HepG2 (cell line): ENCODE measurements at regions not wholly inside any gene's neighbourhood (a gene's known extent, or its start where the extent isn't known, plus 50 kb on each side); places are given as distances from the start of the nearest gene placed in this dataset.

ENCODE experiments used
- ATAC-seq: fragments of 200-7000 bp; cut with Tn5 transposase; 3 replicates; pipeline ENCODE4 v1.9.1; 2020; ENCODE audit warnings: mild to moderate bottlenecking, moderate library complexity
- BruUV-seq: library from RNA; stranded (reverse); fragments of 400-500 nt; replicated peaks from 2 replicates; lab custom pipeline; 2021; lab: Mats Ljungman, UMichigan
- CTCF ChIA-PET: fragments of 300-600 bp; formaldehyde crosslinking; extraction: SDS; loops from one replicate; lab custom pipeline; 2021; ENCODE audit warnings: low total read pairs, inconsistent platforms, low intra/inter-chr PET ratio; lab: Yijun Ruan, JAX
- POLR2A ChIA-PET: fragments of 350-600 bp; sonication (Branson Sonifier 250); formaldehyde crosslinking; loops from one replicate; lab custom pipeline; 2020; ENCODE audit warnings: antibody characterized with exemption, inconsistent platforms; lab: Yijun Ruan, JAX
- DNase-seq: peaks from one replicate; pipeline ENCODE4 v3.0.0-alpha.2; 2015; ENCODE audit warnings: low spot score
- FAIRE-seq: peaks from 3 replicates; lab custom pipeline; 2011; peaks lifted over from hg19 to GRCh38; lab: Jason Lieb, UNC
- H2AFZ ChIP-seq: one replicate; pipeline ENCODE4 v1.6.1; 2011; ENCODE audit warnings: low read length, inconsistent platforms
- H3K27ac ChIP-seq: fragments of 300-600 bp; 3 replicates; pipeline ENCODE4 v1.8.0; 2011; ENCODE audit warnings: mixed run types, mild to moderate bottlenecking, mixed read lengths, low read length, inconsistent platforms; ENCODE audit not compliant: insufficient read depth; ENCODE audit errors: extremely low read length
- H3K27me3 ChIP-seq, 2 experiments: fragments of 200-600 bp in 1 of 2; 2 replicates in 1 of 2; 3 replicates in 1 of 2; pipeline versions ENCODE4 v1.6.0 to v1.8.0; 2011; ENCODE audit warnings: low read length in 2 of 2, mild to moderate bottlenecking in 2 of 2, moderate library complexity in 2 of 2, inconsistent platforms in 1 of 2; ENCODE audit not compliant: insufficient read depth in 2 of 2, control insufficient read depth in 1 of 2
- H3K36me3 ChIP-seq, 2 experiments: fragments of 200-600 bp in 1 of 2; replicated peaks in 1 of 2; 2 replicates in 1 of 2; 3 replicates in 1 of 2; pipeline versions ENCODE4 v1.5.1 to v1.8.0; 2011; ENCODE audit warnings: low read length in 2 of 2, inconsistent platforms in 1 of 2; ENCODE audit not compliant: insufficient read depth in 2 of 2, control insufficient read depth in 1 of 2
- H3K4me1 ChIP-seq: 2 replicates; pipeline ENCODE4 v1.5.1; 2012; ENCODE audit warnings: low read length, inconsistent platforms; ENCODE audit not compliant: insufficient read depth
- H3K4me2 ChIP-seq: 2 replicates; pipeline ENCODE4 v1.6.0; 2011; ENCODE audit warnings: low read depth, low read length, inconsistent platforms
- H3K4me3 ChIP-seq, 3 experiments: fragments of 200-600 bp in 1 of 3; sonication (generic), shearing (Covaris generic) in 1 of 3; replicated peaks in 1 of 3; 2 replicates each; pipeline ENCODE4 v1.5.1; 2011 to 2016; ENCODE audit warnings: low read length in 3 of 3, inconsistent platforms in 2 of 3, low read depth in 2 of 3, mild to moderate bottlenecking in 2 of 3, control low read depth in 1 of 3, mixed read lengths in 1 of 3; ENCODE audit not compliant: insufficient read depth in 1 of 3
- H3K79me2 ChIP-seq: one replicate; pipeline ENCODE4 v1.6.1; 2011; ENCODE audit warnings: low read length, inconsistent platforms; ENCODE audit not compliant: insufficient read depth
- H3K9ac ChIP-seq: 2 replicates; pipeline ENCODE4 v1.6.0; 2011; ENCODE audit warnings: mild to moderate bottlenecking, low read depth, low read length, inconsistent platforms; ENCODE audit not compliant: insufficient read depth
- H3K9me3 ChIP-seq: 2 replicates; pipeline ENCODE4 v1.5.1; 2012; ENCODE audit warnings: mild to moderate bottlenecking, low read length
- H4K20me1 ChIP-seq: 2 replicates; pipeline ENCODE4 v1.6.0; 2011; ENCODE audit warnings: inconsistent platforms, mild to moderate bottlenecking, low read length, moderate library complexity; ENCODE audit not compliant: insufficient read depth
- ARHGAP35 ChIP-seq: sonication (generic); formaldehyde crosslinking; IDR thresholded peaks from 2 replicates; pipeline ENCODE4 v1.9.0; 2022; ENCODE audit warnings: mild to moderate bottlenecking, inconsistent platforms, moderate library complexity, missing genetic modification reagents, borderline replicate concordance
- CAMTA2 ChIP-seq: sonication (generic); formaldehyde crosslinking; IDR thresholded peaks from 2 replicates; pipeline ENCODE4 v1.4.0; 2020; ENCODE audit warnings: mild to moderate bottlenecking, missing genetic modification reagents, borderline replicate concordance
- CCDC6 ChIP-seq: sonication (generic); formaldehyde crosslinking; IDR thresholded peaks from 2 replicates; pipeline ENCODE4 v1.8.1; 2022; ENCODE audit warnings: mild to moderate bottlenecking, missing genetic modification reagents, moderate library complexity
- ETV6 ChIP-seq: sonication (generic); formaldehyde crosslinking; conservative IDR thresholded peaks from 2 replicates; pipeline ENCODE4 v1.4.0; 2020; ENCODE audit warnings: missing genetic modification reagents
- KDM1A ChIP-seq: IDR thresholded peaks from 2 replicates; pipeline ENCODE4 v1.6.1; 2016; ENCODE audit warnings: missing compliant biosample characterization
- MATR3 ChIP-seq: sonication (generic); formaldehyde crosslinking; IDR thresholded peaks from 2 replicates; pipeline ENCODE4 v1.4.0; 2020; ENCODE audit warnings: missing genetic modification reagents
- MAZ ChIP-seq, 2 experiments: sonication (generic) in 1 of 2; formaldehyde crosslinking in 1 of 2; IDR thresholded peaks; 2 replicates each; pipeline versions ENCODE4 v1.5.0 to v1.6.1; 2012 to 2020; ENCODE audit warnings: low read depth in 2 of 2, mild to moderate bottlenecking in 2 of 2, borderline replicate concordance in 1 of 2, improper control_type of control experiment in 1 of 2, low read length in 1 of 2, missing genetic modification reagents in 1 of 2, moderate library complexity in 1 of 2
- NCOA2 ChIP-seq: sonication (generic); formaldehyde crosslinking; IDR thresholded peaks from 2 replicates; pipeline ENCODE4 v1.8.0; 2022; ENCODE audit warnings: inconsistent platforms
- NR3C1 ChIP-seq: sonication (generic); formaldehyde crosslinking; IDR thresholded peaks from 2 replicates; pipeline ENCODE4 v1.4.0; 2020; ENCODE audit warnings: missing genetic modification reagents
- RAD21 ChIP-seq: fragments of 450-650 bp; formaldehyde crosslinking; IDR thresholded peaks from 2 replicates; pipeline ENCODE4 v1.5.0; 2020; ENCODE audit warnings: mild to moderate bottlenecking
- TAF1 ChIP-seq: sonication (generic); formaldehyde crosslinking; IDR thresholded peaks from 2 replicates; pipeline ENCODE4 v1.4.0; 2020; ENCODE audit warnings: missing genetic modification reagents
- WGBS: methylation state at CpG from one replicate; pipeline ENCODE4 v1.1.6; 2017; ENCODE audit warnings: low lambda C conversion rate; 5-methylcytosine and 5-hydroxymethylcytosine counted together
- in situ Hi-C: cut with HindIII; loops from 2 replicates; pipeline ENCODE4 v1.10.0; 2017; ENCODE audit warnings: low pct_unique_long_range_greater_than_20kb; ENCODE audit not compliant: extremely low pct_ligation_motif_present
- intact Hi-C: fragments of 100-400 bp; cut with micrococcal nuclease; formaldehyde crosslinking; loops from one replicate; pipeline ENCODE4 v1.10.0; 2022; ENCODE audit not compliant: unreplicated experiment
- TF ChIP-seq, protein P1 (sequence below): IDR thresholded peaks from 2 replicates; pipeline ENCODE4 v1.6.1; 2016; ENCODE audit warnings: low read depth
- TF ChIP-seq, protein P2 (sequence below): sonication (generic); formaldehyde crosslinking; IDR thresholded peaks from 2 replicates; pipeline ENCODE4 v1.5.0; 2020; ENCODE audit warnings: mild to moderate bottlenecking, missing genetic modification reagents, borderline replicate concordance
- TF ChIP-seq, protein P3 (sequence below): sonication (generic); formaldehyde crosslinking; IDR thresholded peaks from 2 replicates; pipeline ENCODE4 v1.5.1; 2020; ENCODE audit warnings: mild to moderate bottlenecking, missing genetic modification reagents, borderline replicate concordance
- TF ChIP-seq, protein P4 (sequence below), 2 experiments: sonication (generic) in 1 of 2; formaldehyde crosslinking in 1 of 2; IDR thresholded peaks; 2 replicates each; pipeline versions ENCODE4 v1.5.1 to v1.6.1; 2011 to 2020; ENCODE audit warnings: borderline replicate concordance in 1 of 2, low read depth in 1 of 2, low read length in 1 of 2, mild to moderate bottlenecking in 1 of 2, missing genetic modification reagents in 1 of 2, moderate library complexity in 1 of 2
- TF ChIP-seq, protein P5 (sequence below): sonication (generic); formaldehyde crosslinking; IDR thresholded peaks from 2 replicates; pipeline ENCODE4 v1.9.0; 2021; ENCODE audit warnings: missing genetic modification reagents, mild to moderate bottlenecking, borderline replicate concordance

DNA sequence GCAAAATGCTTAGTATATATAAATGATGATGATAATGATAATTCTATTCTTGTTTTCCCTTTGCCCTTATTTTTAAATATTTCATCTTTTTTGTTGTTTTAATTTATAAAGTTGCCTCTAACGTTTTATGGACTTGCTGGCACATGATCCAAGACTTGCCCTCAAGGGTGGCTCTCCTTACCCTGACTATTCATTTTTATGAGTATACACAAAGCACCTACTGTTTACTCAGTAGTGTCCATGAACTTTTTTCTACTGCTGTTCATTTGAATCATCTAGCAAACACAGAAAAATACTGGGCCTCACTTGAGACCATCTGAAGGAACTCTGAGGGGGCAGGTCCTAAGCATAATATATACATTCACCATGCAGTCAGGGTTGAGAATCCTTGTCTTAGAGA is 276.2 kb downstream of the AACS start:
- CTCF ChIA-PET = no interaction called here
- intact Hi-C loops = no loop called here
- Histone ChIP-seq H4K20me1 (no peaks in the 10 kb centered on the region), H3K4me3 (no peak overlapping the region), H2AFZ (no peak overlapping the region), H3K4me1 (no peaks in the 10 kb centered on the region), H3K9me3 (no peaks in the 10 kb centered on the region), H3K27ac (no peak overlapping the region), H3K27me3 (peaks cover 0 to 1% of the 10 kb centered on the region in 2 experiments; a peak in 3 of 5 replicates), H3K4me2 (no peak overlapping the region), H3K79me2 (no peaks in the 10 kb centered on the region), H3K36me3 (no peaks in the 10 kb centered on the region), H3K9ac (no peak overlapping the region)
- no peak for FAIRE-seq
- POLR2A ChIA-PET = no interaction called here
- BruUV-seq = no TSS peak
- DNase-seq = no peak
- WGBS = 0% methylated on average over 1 of the region's 1 CpG
- in situ Hi-C loops = no loop called here
- ATAC-seq = no peak
- TF ChIP-seq ETV6 (no peak), RAD21 (CRISPR knock-in tag) (no peak), CCDC6 (CRISPR knock-in tag) (no peak), ARHGAP35 (CRISPR knock-in tag) (no peak), CAMTA2 (no peak), TAF1 (CRISPR knock-in tag) (no peak), NR3C1 (CRISPR knock-in tag) (no peak), NCOA2 (no peak), MATR3 (CRISPR knock-in tag) (no peak), KDM1A (CRISPR knock-in tag) (no peak), MAZ (IDR thresholded peaks at IDR 0.05; ENCODE audit: borderline replicate concordance, low read depth, low read length) (no peak), MAZ (CRISPR knock-in tag; IDR thresholded peaks at IDR 0.05; ENCODE audit: low read depth) (no peak)
- TF ChIP-seq, protein P1, sequence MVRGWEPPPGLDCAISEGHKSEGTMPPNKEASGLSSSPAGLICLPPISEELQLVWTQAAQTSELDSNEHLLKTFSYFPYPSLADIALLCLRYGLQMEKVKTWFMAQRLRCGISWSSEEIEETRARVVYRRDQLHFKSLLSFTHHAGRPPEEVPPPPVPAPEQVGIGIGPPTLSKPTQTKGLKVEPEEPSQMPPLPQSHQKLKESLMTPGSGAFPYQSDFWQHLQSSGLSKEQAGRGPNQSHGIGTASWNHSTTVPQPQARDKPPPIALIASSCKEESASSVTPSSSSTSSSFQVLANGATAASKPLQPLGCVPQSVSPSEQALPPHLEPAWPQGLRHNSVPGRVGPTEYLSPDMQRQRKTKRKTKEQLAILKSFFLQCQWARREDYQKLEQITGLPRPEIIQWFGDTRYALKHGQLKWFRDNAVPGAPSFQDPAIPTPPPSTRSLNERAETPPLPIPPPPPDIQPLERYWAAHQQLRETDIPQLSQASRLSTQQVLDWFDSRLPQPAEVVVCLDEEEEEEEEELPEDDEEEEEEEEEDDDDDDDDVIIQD (CRISPR knock-in tag) = no peak
- TF ChIP-seq, protein P2, sequence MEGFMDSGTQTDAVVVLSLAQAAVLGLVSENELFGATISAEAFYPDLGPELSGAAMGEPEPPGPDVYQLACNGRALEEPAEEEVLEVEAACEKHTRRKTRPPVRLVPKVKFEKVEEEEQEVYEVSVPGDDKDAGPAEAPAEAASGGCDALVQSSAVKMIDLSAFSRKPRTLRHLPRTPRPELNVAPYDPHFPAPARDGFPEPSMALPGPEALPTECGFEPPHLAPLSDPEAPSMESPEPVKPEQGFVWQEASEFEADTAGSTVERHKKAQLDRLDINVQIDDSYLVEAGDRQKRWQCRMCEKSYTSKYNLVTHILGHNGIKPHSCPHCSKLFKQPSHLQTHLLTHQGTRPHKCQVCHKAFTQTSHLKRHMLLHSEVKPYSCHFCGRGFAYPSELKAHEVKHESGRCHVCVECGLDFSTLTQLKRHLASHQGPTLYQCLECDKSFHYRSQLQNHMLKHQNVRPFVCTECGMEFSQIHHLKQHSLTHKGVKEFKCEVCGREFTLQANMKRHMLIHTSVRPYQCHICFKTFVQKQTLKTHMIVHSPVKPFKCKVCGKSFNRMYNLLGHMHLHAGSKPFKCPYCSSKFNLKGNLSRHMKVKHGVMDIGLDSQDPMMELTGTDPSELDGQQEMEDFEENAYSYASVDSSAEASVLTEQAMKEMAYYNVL (CRISPR knock-in tag) = no peak
- TF ChIP-seq, protein P3, sequence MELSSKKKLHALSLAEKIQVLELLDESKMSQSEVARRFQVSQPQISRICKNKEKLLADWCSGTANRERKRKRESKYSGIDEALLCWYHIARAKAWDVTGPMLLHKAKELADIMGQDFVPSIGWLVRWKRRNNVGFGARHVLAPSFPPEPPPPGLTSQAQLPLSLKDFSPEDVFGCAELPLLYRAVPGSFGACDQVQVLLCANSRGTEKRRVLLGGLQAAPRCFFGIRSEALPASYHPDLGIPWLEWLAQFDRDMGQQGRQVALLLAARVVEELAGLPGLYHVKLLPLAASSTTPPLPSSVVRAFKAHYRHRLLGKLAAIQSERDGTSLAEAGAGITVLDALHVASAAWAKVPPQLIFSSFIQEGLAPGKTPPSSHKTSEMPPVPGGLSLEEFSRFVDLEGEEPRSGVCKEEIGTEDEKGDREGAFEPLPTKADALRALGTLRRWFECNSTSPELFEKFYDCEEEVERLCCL = no peak
- TF ChIP-seq, protein P4, sequence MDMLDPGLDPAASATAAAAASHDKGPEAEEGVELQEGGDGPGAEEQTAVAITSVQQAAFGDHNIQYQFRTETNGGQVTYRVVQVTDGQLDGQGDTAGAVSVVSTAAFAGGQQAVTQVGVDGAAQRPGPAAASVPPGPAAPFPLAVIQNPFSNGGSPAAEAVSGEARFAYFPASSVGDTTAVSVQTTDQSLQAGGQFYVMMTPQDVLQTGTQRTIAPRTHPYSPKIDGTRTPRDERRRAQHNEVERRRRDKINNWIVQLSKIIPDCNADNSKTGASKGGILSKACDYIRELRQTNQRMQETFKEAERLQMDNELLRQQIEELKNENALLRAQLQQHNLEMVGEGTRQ (IDR thresholded peaks at IDR 0.05; ENCODE audit: low read depth, low read length) = no peak
- TF ChIP-seq, protein P4 (CRISPR knock-in tag; IDR thresholded peaks at IDR 0.05; ENCODE audit: borderline replicate concordance) = no peak
- TF ChIP-seq, protein P5, sequence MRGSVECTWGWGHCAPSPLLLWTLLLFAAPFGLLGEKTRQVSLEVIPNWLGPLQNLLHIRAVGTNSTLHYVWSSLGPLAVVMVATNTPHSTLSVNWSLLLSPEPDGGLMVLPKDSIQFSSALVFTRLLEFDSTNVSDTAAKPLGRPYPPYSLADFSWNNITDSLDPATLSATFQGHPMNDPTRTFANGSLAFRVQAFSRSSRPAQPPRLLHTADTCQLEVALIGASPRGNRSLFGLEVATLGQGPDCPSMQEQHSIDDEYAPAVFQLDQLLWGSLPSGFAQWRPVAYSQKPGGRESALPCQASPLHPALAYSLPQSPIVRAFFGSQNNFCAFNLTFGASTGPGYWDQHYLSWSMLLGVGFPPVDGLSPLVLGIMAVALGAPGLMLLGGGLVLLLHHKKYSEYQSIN = no peak
